ENCODE measurements at regions not wholly inside any gene's neighbourhood (a gene's known extent, or its start where the extent isn't known, plus 50 kb on each side); places are given as distances from the start of the nearest gene placed in this dataset.
"Not testable (repeated sequence)": the region's sequence is repeated elsewhere in the genome, so short reads cannot be mapped to it uniquely, and the experiment has no call there.

DNA sequence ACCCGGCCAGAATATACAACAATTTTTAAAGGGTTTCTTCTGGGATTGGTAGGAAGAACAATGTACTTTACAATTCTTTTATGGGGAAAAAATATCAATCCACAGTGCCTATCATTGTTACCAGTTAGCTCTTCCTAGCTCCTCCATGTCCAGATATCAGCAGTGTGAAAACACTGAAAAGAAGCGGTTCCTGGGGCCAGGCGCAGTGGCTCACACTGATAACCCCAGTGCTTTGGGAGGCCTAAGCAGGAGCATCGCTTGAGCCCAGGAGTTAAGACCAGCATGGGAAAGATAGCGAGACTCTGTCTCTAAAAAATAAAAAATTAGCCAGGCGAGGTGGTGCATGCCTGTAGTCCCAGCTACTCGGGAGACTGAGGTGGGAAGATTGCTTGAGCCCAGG, 114.5 kb upstream of the VOPP1 start:
- TF ChIP-seq, protein P1, sequence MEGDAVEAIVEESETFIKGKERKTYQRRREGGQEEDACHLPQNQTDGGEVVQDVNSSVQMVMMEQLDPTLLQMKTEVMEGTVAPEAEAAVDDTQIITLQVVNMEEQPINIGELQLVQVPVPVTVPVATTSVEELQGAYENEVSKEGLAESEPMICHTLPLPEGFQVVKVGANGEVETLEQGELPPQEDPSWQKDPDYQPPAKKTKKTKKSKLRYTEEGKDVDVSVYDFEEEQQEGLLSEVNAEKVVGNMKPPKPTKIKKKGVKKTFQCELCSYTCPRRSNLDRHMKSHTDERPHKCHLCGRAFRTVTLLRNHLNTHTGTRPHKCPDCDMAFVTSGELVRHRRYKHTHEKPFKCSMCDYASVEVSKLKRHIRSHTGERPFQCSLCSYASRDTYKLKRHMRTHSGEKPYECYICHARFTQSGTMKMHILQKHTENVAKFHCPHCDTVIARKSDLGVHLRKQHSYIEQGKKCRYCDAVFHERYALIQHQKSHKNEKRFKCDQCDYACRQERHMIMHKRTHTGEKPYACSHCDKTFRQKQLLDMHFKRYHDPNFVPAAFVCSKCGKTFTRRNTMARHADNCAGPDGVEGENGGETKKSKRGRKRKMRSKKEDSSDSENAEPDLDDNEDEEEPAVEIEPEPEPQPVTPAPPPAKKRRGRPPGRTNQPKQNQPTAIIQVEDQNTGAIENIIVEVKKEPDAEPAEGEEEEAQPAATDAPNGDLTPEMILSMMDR (IDR thresholded peaks at IDR 0.05), result not testable (repeated sequence)
- TF ChIP-seq POLR2A (IDR thresholded peaks at IDR 0.05), result not testable (repeated sequence)
